ENCODE measurements at regions not wholly inside any gene's neighbourhood (a gene's known extent, or its start where the extent isn't known, plus 50 kb on each side); places are given as distances from the start of the nearest gene placed in this dataset.

GRCh38 chr16:9360075-9360474 is 268.6 kb downstream of the HAPSTR1 start:
- DNase-seq (ENCODE audit: low read depth) = no peak
- TF ChIP-seq CTCF (IDR thresholded peaks at IDR 0.05; ENCODE audit: insufficient read depth, low read depth, low read length, missing control alignments) = no peak
- H3K4me3 ChIP-seq (ENCODE audit: low read depth, low read length) = no peak overlapping the region

- no peak for DNase-seq (ENCODE audit: low read depth)
- H3K4me3 ChIP-seq (ENCODE audit: low read depth, low read length) = no peak overlapping the region
- no peak for TF ChIP-seq CTCF (IDR thresholded peaks at IDR 0.05; ENCODE audit: insufficient read depth, low read depth, low read length, missing control alignments)
Observed at GRCh38 chr16:9362050-9362449, 270.6 kb downstream of the HAPSTR1 start.

GRCh38 chr16:9362604-9363003 is 271.2 kb downstream of the HAPSTR1 start:
- DNase-seq (ENCODE audit: low read depth) = no peak
- TF ChIP-seq CTCF (IDR thresholded peaks at IDR 0.05; ENCODE audit: insufficient read depth, low read depth, low read length, missing control alignments) = no peak
- no peak overlapping the region for H3K4me3 ChIP-seq (ENCODE audit: low read depth, low read length)

GRCh38 chr16:9363520-9363919 is 272.1 kb downstream of the HAPSTR1 start:
- no peak for DNase-seq (ENCODE audit: low read depth)
- H3K4me3 ChIP-seq (ENCODE audit: low read depth, low read length) = no peak overlapping the region
- TF ChIP-seq CTCF (IDR thresholded peaks at IDR 0.05; ENCODE audit: insufficient read depth, low read depth, low read length, missing control alignments) = no peak

- no peak for TF ChIP-seq CTCF (IDR thresholded peaks at IDR 0.05; ENCODE audit: insufficient read depth, low read depth, low read length, missing control alignments)
- DNase-seq (ENCODE audit: low read depth) = no peak
Observed at GRCh38 chr16:9364721-9365369, 273.4 kb downstream of the HAPSTR1 start.

GRCh38 chr16:9365370-9365728 is 273.9 kb downstream of the HAPSTR1 start:
- DNase-seq (ENCODE audit: low read depth) = no peak
- H3K4me3 ChIP-seq (ENCODE audit: low read depth, low read length) = no peak overlapping the region
- TF ChIP-seq CTCF (IDR thresholded peaks at IDR 0.05; ENCODE audit: insufficient read depth, low read depth, low read length, missing control alignments) = no peak

More at GRCh38 chr16:9364721-9365369, 273.4 kb downstream of the HAPSTR1 start:
- no peak overlapping the region for H3K4me3 ChIP-seq (ENCODE audit: low read depth, low read length)
